ENCODE measurements at regions not wholly inside any gene's neighbourhood (a gene's known extent, or its start where the extent isn't known, plus 50 kb on each side); places are given as distances from the start of the nearest gene placed in this dataset.

- Histone ChIP-seq H3K18ac (ENCODE audit: insufficient read length, low read depth, low read length) (no peak overlapping the region), H3K79me2 (ENCODE audit: insufficient read depth, low read length) (no peaks in the 10 kb centered on the region), H3K9me3 (ENCODE audit: control insufficient read depth, low read depth, low read length) (no peaks in the 10 kb centered on the region), H4K5ac (ENCODE audit: insufficient read length, low read depth, low read length) (no peak overlapping the region), H2BK15ac (ENCODE audit: low read depth, low read length) (no peak overlapping the region), H4K20me1 (ENCODE audit: control insufficient read depth, insufficient read depth, insufficient read length) (no peaks in the 10 kb centered on the region), H2BK120ac (ENCODE audit: low read depth, low read length, poor library complexity, severe bottlenecking) (no peak overlapping the region), H3T11ph (ENCODE audit: low read length) (no peak overlapping the region), H3K79me1 (ENCODE audit: insufficient read depth, low read depth, low read length, poor library complexity, severe bottlenecking) (no peaks in the 10 kb centered on the region), H3K56ac (ENCODE audit: insufficient read length, low read depth, low read length) (no peak overlapping the region), H2BK12ac (ENCODE audit: insufficient read length, low read depth, low read length) (no peak overlapping the region), H3K9ac (ENCODE audit: extremely low read depth, insufficient read length, low read length) (no peak overlapping the region), H3K14ac (ENCODE audit: insufficient read depth, low read length) (no peak overlapping the region), H4K8ac (replicated peaks; ENCODE audit: insufficient read length, low read depth, low read length) (no peak overlapping the region), H3K23ac (ENCODE audit: insufficient read length, low read depth, low read length) (no peak overlapping the region), H2BK5ac (ENCODE audit: insufficient read length, low read length) (no peak overlapping the region), H3K27ac (ENCODE audit: insufficient read length, low read depth, low read length) (no peak overlapping the region), H2BK20ac (ENCODE audit: low read depth, low read length, poor library complexity, severe bottlenecking) (no peak overlapping the region), H3K27me3 (ENCODE audit: insufficient read depth, low read length) (peaks cover 89% of the 10 kb centered on the region), H3K4me1 (ENCODE audit: insufficient read depth, low read length) (peaks cover 7% of the 10 kb centered on the region; the same call in 1 of the 2 replicates), H4K91ac (ENCODE audit: insufficient read length, low read depth, low read length) (no peak overlapping the region), H3K23me2 (ENCODE audit: insufficient read length, low read depth, low read length, poor library complexity, severe bottlenecking) (peaks cover 3% of the 10 kb centered on the region), H2AFZ (ENCODE audit: low read length) (no peak overlapping the region), H2AK5ac (ENCODE audit: insufficient read length, low read length) (no peak overlapping the region), H3K4me2 (ENCODE audit: insufficient read depth, insufficient read length, low read length) (no peak overlapping the region), H3K4ac (ENCODE audit: low read depth, low read length) (no peak overlapping the region)
- no peak overlapping the region for H3K27ac Mint-ChIP-seq
- DNase-seq, result no peak
- no CpG with 5 or more reads among the region's 10 CpGs for WGBS (ENCODE audit: extremely low coverage, insufficient read length, low lambda C conversion rate)
- peaks cover 27 to 59% of the 10 kb centered on the region in 2 experiments for H3K4me1 Mint-ChIP-seq
- no peaks in the 10 kb centered on the region; a peak in 1 of 7 replicates for H3K36me3 Mint-ChIP-seq (ENCODE audit: insufficient read depth in 1 of 3, low read depth in 3 of 3)
- TF ChIP-seq, protein P1, sequence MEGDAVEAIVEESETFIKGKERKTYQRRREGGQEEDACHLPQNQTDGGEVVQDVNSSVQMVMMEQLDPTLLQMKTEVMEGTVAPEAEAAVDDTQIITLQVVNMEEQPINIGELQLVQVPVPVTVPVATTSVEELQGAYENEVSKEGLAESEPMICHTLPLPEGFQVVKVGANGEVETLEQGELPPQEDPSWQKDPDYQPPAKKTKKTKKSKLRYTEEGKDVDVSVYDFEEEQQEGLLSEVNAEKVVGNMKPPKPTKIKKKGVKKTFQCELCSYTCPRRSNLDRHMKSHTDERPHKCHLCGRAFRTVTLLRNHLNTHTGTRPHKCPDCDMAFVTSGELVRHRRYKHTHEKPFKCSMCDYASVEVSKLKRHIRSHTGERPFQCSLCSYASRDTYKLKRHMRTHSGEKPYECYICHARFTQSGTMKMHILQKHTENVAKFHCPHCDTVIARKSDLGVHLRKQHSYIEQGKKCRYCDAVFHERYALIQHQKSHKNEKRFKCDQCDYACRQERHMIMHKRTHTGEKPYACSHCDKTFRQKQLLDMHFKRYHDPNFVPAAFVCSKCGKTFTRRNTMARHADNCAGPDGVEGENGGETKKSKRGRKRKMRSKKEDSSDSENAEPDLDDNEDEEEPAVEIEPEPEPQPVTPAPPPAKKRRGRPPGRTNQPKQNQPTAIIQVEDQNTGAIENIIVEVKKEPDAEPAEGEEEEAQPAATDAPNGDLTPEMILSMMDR (conservative IDR thresholded peaks at IDR 0.05), result no peak
- H3K4me3 Mint-ChIP-seq, result no peak overlapping the region; a peak in 1 of 5 replicates
- H3K9me3 Mint-ChIP-seq, result no peaks in the 10 kb centered on the region; a peak in 1 of 5 replicates
- H3K27me3 Mint-ChIP-seq (ENCODE audit: low read depth), result peaks cover 99% of the 10 kb centered on the region
Measured at GRCh38 chr15:89395461-89395871, 60.8 kb upstream of the POLG start.
